Thymus (tissue), 11 donors: ENCODE measurements at regions not wholly inside any gene's neighbourhood (a gene's known extent, or its start where the extent isn't known, plus 50 kb on each side); places are given as distances from the start of the nearest gene placed in this dataset.

Source experiments
- DNase-seq, 9 donors: peaks; one replicate each; pipeline ENCODE4 v3.0.0-alpha.2; 2013; ENCODE audit warnings: low spot score in 9 of 9, low read depth in 6 of 9, missing footprints in 1 of 9
- H3K27ac ChIP-seq, 2 donors: one replicate each; pipeline ENCODE4 v1.5.1; 2013; ENCODE audit warnings: control low read depth in 1 of 2, low read depth in 1 of 2, low read length in 1 of 2, mild to moderate bottlenecking in 1 of 2, moderate library complexity in 1 of 2
- H3K27me3 ChIP-seq, 2 donors: one replicate each; pipeline ENCODE4 v1.5.1; 2013; ENCODE audit warnings: low read length in 1 of 2; ENCODE audit not compliant: control insufficient read depth in 2 of 2, insufficient read depth in 1 of 2
- H3K36me3 ChIP-seq, 2 donors: one replicate each; pipeline ENCODE4 v1.5.1; 2013; ENCODE audit warnings: low read length in 1 of 2, mild to moderate bottlenecking in 1 of 2, moderate library complexity in 1 of 2; ENCODE audit not compliant: control insufficient read depth in 2 of 2, insufficient read depth in 2 of 2
- H3K4me1 ChIP-seq, 2 donors: one replicate each; pipeline ENCODE4 v1.5.1; 2013; ENCODE audit warnings: low read length in 2 of 2; ENCODE audit not compliant: control insufficient read depth in 2 of 2, insufficient read depth in 2 of 2
- H3K4me3 ChIP-seq, 2 donors: one replicate each; pipeline ENCODE4 v1.5.1; 2013; ENCODE audit warnings: low read length in 2 of 2, control low read depth in 1 of 2, mild to moderate bottlenecking in 1 of 2
- H3K9me3 ChIP-seq, 2 donors: one replicate each; pipeline ENCODE4 v1.5.1; 2013; ENCODE audit warnings: low read length in 1 of 2, mild to moderate bottlenecking in 1 of 2; ENCODE audit not compliant: control insufficient read depth in 2 of 2, insufficient read depth in 1 of 2
- WGBS: extraction: QIAGEN DNeasy Blood & Tissue Kit; methylation state at CpG from one replicate; pipeline ENCODE4 v1.1.7; 2013; 5-methylcytosine and 5-hydroxymethylcytosine counted together
- donor health status: healthy.

- Histone ChIP-seq H3K9me3 (peaks cover 0 to 9% of the 10 kb centered on the region in 2 donors), H3K36me3 (no peaks in the 10 kb centered on the region), H3K4me3 (no peak overlapping the region), H3K27me3 (peaks cover 0 to 5% of the 10 kb centered on the region in 2 donors), H3K27ac (no peak overlapping the region), H3K4me1 (no peaks in the 10 kb centered on the region)
- WGBS: 93% methylated on average over 12 of the region's 12 CpGs
- no peak for DNase-seq
Observed at GRCh38 chr9:134534661-134535080, 106.9 kb upstream of the COL5A1 start.

- H3K36me3 ChIP-seq: no peaks in the 10 kb centered on the region
- peaks cover 0 to 9% of the 10 kb centered on the region in 2 donors for H3K9me3 ChIP-seq
- H3K4me1 ChIP-seq: no peaks in the 10 kb centered on the region
- no peak overlapping the region for H3K4me3 ChIP-seq
- no peak for DNase-seq
- H3K27ac ChIP-seq: no peak overlapping the region
- H3K27me3 ChIP-seq: peaks cover 0 to 5% of the 10 kb centered on the region in 2 donors
- WGBS: 97% methylated on average over 9 of the region's 9 CpGs
Observed at GRCh38 chr9:134535171-134535570, 106.4 kb upstream of the COL5A1 start.

GRCh38 chr9:134536101-134536900 is 105.3 kb upstream of the COL5A1 start:
- no peak for DNase-seq
- WGBS: 90% methylated on average over 22 of the region's 22 CpGs
- Histone ChIP-seq H3K27me3 (peaks cover 0 to 5% of the 10 kb centered on the region in 2 donors), H3K36me3 (no peaks in the 10 kb centered on the region), H3K27ac (no peak overlapping the region), H3K4me1 (no peaks in the 10 kb centered on the region), H3K4me3 (no peak overlapping the region), H3K9me3 (peaks cover 0 to 4% of the 10 kb centered on the region in 2 donors)

- no peak overlapping the region for H3K4me3 ChIP-seq
- peaks cover 0 to 5% of the 10 kb centered on the region in 2 donors for H3K27me3 ChIP-seq
- no peaks in the 10 kb centered on the region for H3K4me1 ChIP-seq
- peaks cover 0 to 4% of the 10 kb centered on the region in 2 donors for H3K9me3 ChIP-seq
- 96% methylated on average over 14 of the region's 14 CpGs for WGBS
- H3K36me3 ChIP-seq: no peaks in the 10 kb centered on the region
- no peak for DNase-seq
- no peak overlapping the region for H3K27ac ChIP-seq
Observed at GRCh38 chr9:134536931-134537330, 104.7 kb upstream of the COL5A1 start.

GRCh38 chr9:134537951-134538641 is 103.5 kb upstream of the COL5A1 start:
- DNase-seq: no peak
- Histone ChIP-seq H3K4me1 (no peaks in the 10 kb centered on the region), H3K27ac (no peak overlapping the region)

GRCh38 chr9:134538856-134539566 is 102.6 kb upstream of the COL5A1 start:
- no peaks in the 10 kb centered on the region for H3K36me3 ChIP-seq
- no peak overlapping the region for H3K27ac ChIP-seq
- WGBS: 90% methylated on average over 21 of the region's 21 CpGs
- H3K4me1 ChIP-seq: no peaks in the 10 kb centered on the region
- no peak for DNase-seq
- H3K27me3 ChIP-seq: peaks cover 0 to 2% of the 10 kb centered on the region in 2 donors
- H3K4me3 ChIP-seq: no peak overlapping the region
- no peaks in the 10 kb centered on the region for H3K9me3 ChIP-seq

More at GRCh38 chr9:134537951-134538641, 103.5 kb upstream of the COL5A1 start:
- Histone ChIP-seq H3K27me3 (peaks cover 0 to 5% of the 10 kb centered on the region in 2 donors), H3K36me3 (no peaks in the 10 kb centered on the region), H3K4me3 (no peak overlapping the region), H3K9me3 (no peaks in the 10 kb centered on the region)
- WGBS: 85% methylated on average over 21 of the region's 21 CpGs

- Histone ChIP-seq H3K27me3 (no peaks in the 10 kb centered on the region), H3K4me3 (no peak overlapping the region), H3K4me1 (no peaks in the 10 kb centered on the region), H3K36me3 (no peaks in the 10 kb centered on the region), H3K9me3 (no peaks in the 10 kb centered on the region), H3K27ac (no peak overlapping the region)
- 84% methylated on average over 11 of the region's 11 CpGs for WGBS
- no peak for DNase-seq
Observed at GRCh38 chr9:134539586-134540194, 101.9 kb upstream of the COL5A1 start.

- Histone ChIP-seq H3K9me3 (no peaks in the 10 kb centered on the region), H3K36me3 (no peaks in the 10 kb centered on the region), H3K4me3 (no peak overlapping the region), H3K27me3 (no peaks in the 10 kb centered on the region), H3K4me1 (no peaks in the 10 kb centered on the region), H3K27ac (no peak overlapping the region)
- WGBS: 90% methylated on average over 19 of the region's 19 CpGs
- DNase-seq: no peak
Observed at GRCh38 chr9:134540276-134541096, 101.1 kb upstream of the COL5A1 start.
